Ishikawa (cell line): ENCODE measurements at regions not wholly inside any gene's neighbourhood (a gene's known extent, or its start where the extent isn't known, plus 50 kb on each side); places are given as distances from the start of the nearest gene placed in this dataset.

Experiments
- CEBPB ChIP-seq: IDR thresholded peaks from 2 replicates; pipeline ENCODE4 v1.6.1; 2012
- CREB1 ChIP-seq: IDR thresholded peaks from 2 replicates; pipeline ENCODE4 v1.6.1; 2012; ENCODE audit warnings: low read depth
- EGR1 ChIP-seq: IDR thresholded peaks from 2 replicates; pipeline ENCODE4 v1.6.1; 2012
- EP300 ChIP-seq: IDR thresholded peaks from 2 replicates; pipeline ENCODE4 v1.6.1; 2012; ENCODE audit warnings: borderline replicate concordance
- FOXM1 ChIP-seq: IDR thresholded peaks from 2 replicates; pipeline ENCODE4 v1.6.1; 2012; ENCODE audit warnings: low read depth, borderline replicate concordance
- MAX ChIP-seq: IDR thresholded peaks from 2 replicates; pipeline ENCODE4 v1.6.1; 2012
- NFIC ChIP-seq: IDR thresholded peaks from 2 replicates; pipeline ENCODE4 v1.6.1; 2012
- RAD21 ChIP-seq: IDR thresholded peaks from 2 replicates; pipeline ENCODE4 v1.6.1; 2012; ENCODE audit warnings: low read depth
- REST ChIP-seq: IDR thresholded peaks from 2 replicates; pipeline ENCODE4 v1.6.1; 2012; ENCODE audit warnings: low read depth, mild to moderate bottlenecking
- TAF1 ChIP-seq: IDR thresholded peaks from 2 replicates; pipeline ENCODE4 v1.6.1; 2012; ENCODE audit warnings: low read depth, mild to moderate bottlenecking
- TCF12 ChIP-seq: IDR thresholded peaks from 2 replicates; pipeline ENCODE4 v1.6.1; 2012; ENCODE audit warnings: low read depth
- TEAD4 ChIP-seq: IDR thresholded peaks from 2 replicates; pipeline ENCODE4 v1.6.1; 2012
- USF1 ChIP-seq: IDR thresholded peaks from 2 replicates; pipeline ENCODE4 v1.6.1; 2012
- YY1 ChIP-seq: IDR thresholded peaks from 2 replicates; pipeline ENCODE4 v1.6.1; 2012; ENCODE audit warnings: low read depth
- ZBTB7A ChIP-seq: IDR thresholded peaks from 2 replicates; pipeline ENCODE4 v1.6.1; 2012; ENCODE audit warnings: low read depth

GRCh38 chr7:343864-344607 lies 54.1 kb downstream of the FOXL3 start:
- TF ChIP-seq TCF12 (no peak), EGR1 (no peak), TAF1 (no peak), CREB1 (no peak), YY1 (no peak), USF1 (no peak), ZBTB7A (no peak), TEAD4 (no peak), FOXM1 (no peak), CEBPB (no peak), REST (no peak), NFIC (no peak), MAX (no peak), RAD21 (no peak), EP300 (no peak)

GRCh38 chr7:344608-344994 lies 54.6 kb downstream of the FOXL3 start:
- no peak for TF ChIP-seq TEAD4

- TF ChIP-seq TAF1 (no peak), ZBTB7A (no peak), RAD21 (no peak), NFIC (no peak)
Observed at GRCh38 chr7:346116-346898, 56.3 kb downstream of the FOXL3 start.

GRCh38 chr7:347001-347590 lies 57.1 kb downstream of the FOXL3 start:
- TF ChIP-seq REST: no peak
- TF ChIP-seq RAD21: no peak
- no peak for TF ChIP-seq CEBPB
- TF ChIP-seq EP300: no peak
- no peak for TF ChIP-seq TAF1
- TF ChIP-seq ZBTB7A: no peak
- no peak for TF ChIP-seq YY1
- TF ChIP-seq TCF12: no peak
- TF ChIP-seq CREB1: no peak
- no peak for TF ChIP-seq FOXM1
- TF ChIP-seq TEAD4: no peak
- no peak for TF ChIP-seq NFIC
- no peak for TF ChIP-seq USF1
- no peak for TF ChIP-seq MAX
- no peak for TF ChIP-seq EGR1

- TF ChIP-seq FOXM1: no peak
- TF ChIP-seq TAF1: no peak
- no peak for TF ChIP-seq TCF12
- TF ChIP-seq NFIC: no peak
- no peak for TF ChIP-seq EP300
Observed at GRCh38 chr7:347644-348479, 57.9 kb downstream of the FOXL3 start.
